HCEC 1CT (cell line): ENCODE measurements at regions not wholly inside any gene's neighbourhood (a gene's known extent, or its start where the extent isn't known, plus 50 kb on each side); places are given as distances from the start of the nearest gene placed in this dataset.
"Not testable (repeated sequence)": the region's sequence is repeated elsewhere in the genome, so short reads cannot be mapped to it uniquely, and the experiment has no call there.

ENCODE experiments used
- DNase-seq: peaks from one replicate; pipeline ENCODE4 v3.0.0-alpha.2; 2017

GRCh38 chr7:103244865-103245264 lies 52.4 kb upstream of the PMPCB start:
- DNase-seq = not testable (repeated sequence)

GRCh38 chr7:103240806-103241205 lies 56.4 kb upstream of the PMPCB start:
- DNase-seq = no peak

GRCh38 chr7:103235824-103236223 lies 61.4 kb upstream of the PMPCB start:
- not testable (repeated sequence) for DNase-seq

- not testable (repeated sequence) for DNase-seq
Measured at GRCh38 chr7:103234877-103235276, 62.4 kb upstream of the PMPCB start.

GRCh38 chr7:103227787-103228186 lies 69.4 kb upstream of the PMPCB start:
- not testable (repeated sequence) for DNase-seq

- not testable (repeated sequence) for DNase-seq
Measured at GRCh38 chr7:103225798-103226197, 71.4 kb upstream of the PMPCB start.

- not testable (repeated sequence) for DNase-seq
Measured at GRCh38 chr7:103223065-103223464, 74.2 kb upstream of the NAPEPLD start.

GRCh38 chr7:103211049-103211448 lies 62.1 kb upstream of the NAPEPLD start:
- not testable (repeated sequence) for DNase-seq

- peak; percentile 10 for DNase-seq
Measured at GRCh38 chr7:103199191-103199590, 50.3 kb upstream of the NAPEPLD start.
